ENCODE measurements at regions not wholly inside any gene's neighbourhood (a gene's known extent, or its start where the extent isn't known, plus 50 kb on each side); places are given as distances from the start of the nearest gene placed in this dataset.
A peak's percentile ranks its signal among the peaks of the same experiment; 100 is the strongest.
"Not testable (repeated sequence)": the region's sequence is repeated elsewhere in the genome, so short reads cannot be mapped to it uniquely, and the experiment has no call there.

DNA sequence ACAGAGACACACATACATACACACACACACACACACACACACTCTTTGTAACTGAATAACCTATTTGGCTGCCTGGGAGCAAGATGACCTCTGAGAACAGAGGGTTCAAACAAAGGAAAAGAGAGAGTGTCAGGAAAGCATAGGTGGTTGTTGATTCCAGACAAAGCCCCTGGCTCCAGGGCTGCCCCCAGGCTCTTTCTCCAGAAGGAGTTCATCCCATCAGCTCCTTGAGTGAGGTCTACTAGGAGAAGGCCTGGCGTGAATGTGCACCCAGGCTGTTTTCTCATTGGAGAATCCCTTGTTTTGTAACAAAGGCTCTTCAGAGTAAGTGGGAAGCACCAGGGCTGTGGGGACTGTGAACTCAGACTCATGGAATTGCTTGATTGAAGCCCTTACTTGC, 151.9 kb downstream of the EMP1 start:
- DNase-seq (ENCODE audit: low read depth) = no peak

DNA sequence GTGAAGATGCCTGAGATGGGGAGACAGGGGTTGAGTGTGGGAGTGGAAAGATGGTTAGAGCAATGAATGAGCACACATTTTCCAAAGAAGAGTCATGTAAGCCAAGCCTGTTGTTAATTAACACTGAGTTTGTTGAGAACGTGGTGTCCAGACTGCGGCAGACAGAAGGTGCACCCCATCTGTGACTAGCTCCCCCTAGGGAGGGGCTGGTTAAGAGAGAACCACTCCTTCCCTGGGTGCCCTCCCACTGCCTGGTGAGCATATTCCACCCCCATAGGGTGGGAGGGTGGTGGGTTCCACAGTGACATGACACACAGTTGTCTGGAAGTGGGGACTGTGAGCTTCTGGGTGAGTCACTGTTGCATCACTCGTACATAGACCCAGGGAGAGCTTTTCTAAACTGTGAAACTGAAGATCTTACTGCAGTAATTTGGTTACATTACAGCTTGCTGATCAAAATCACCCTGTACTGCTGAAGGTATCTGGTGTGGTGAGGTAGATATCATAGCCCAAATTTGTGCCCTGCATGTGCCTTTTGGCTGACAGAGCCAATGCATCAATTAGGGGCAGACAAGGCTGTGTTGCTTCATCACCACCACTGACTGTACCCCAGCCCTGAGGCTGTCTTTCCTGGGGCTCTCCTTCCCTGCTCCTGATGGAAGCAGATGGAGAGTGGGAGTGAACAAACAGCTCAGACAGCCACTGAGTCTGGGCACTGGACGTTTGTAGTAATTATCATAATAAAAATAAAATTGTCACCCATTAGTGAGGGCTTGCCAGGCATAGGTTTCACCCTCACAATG, 150.9 kb downstream of the EMP1 start:
- DNase-seq (ENCODE audit: low read depth) = peak; percentile 20

DNA sequence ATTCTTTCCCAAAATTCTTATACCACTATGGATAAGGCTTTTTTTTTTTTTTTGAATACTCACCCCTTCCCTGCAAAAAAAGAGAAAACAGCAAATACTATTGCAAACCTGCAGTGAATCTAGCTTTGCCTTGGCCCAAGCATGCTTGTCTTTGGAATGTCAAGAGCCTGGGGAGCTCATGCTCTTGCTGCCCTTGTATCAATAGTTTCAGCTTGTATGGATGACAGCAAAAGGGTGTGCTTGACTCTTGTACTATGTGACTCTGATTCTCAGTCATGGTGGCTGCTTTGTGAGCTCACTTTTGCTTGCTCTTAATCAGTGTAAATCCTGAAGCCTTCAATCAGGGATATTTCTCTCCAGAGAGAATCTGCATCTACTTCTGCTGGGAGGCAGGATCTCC, 149.2 kb downstream of the EMP1 start:
- DNase-seq (ENCODE audit: low read depth) = no peak

DNA sequence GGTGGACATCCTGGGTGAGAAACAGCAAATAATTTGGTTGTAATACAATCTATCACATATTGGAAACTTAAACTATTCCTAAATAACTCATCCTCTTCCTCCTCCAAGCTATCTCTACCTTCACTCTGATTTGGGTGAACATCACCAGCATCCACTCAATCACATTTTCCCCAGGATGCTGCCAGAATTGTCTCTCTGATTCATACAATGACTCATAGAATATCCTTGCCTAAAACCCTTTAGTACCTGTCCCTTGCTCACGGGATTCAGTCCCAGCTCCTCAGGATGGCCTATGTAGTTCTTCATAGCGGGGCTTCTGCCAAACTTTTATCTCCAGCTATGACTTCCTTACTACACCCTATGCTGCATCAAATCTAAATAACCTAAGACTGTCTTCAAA, 146.8 kb downstream of the EMP1 start:
- no peak for DNase-seq (ENCODE audit: low read depth)

GRCh38 chr12:13342971-13343370, 146.4 kb downstream of the EMP1 start:
- no peak for DNase-seq (ENCODE audit: low read depth)

GRCh38 chr12:13340149-13340548, 143.6 kb downstream of the EMP1 start:
- DNase-seq (ENCODE audit: low read depth) = no peak

- DNase-seq (ENCODE audit: low read depth) = no peak
Observed at GRCh38 chr12:13339538-13339937, 143.0 kb downstream of the EMP1 start.

GRCh38 chr12:13339091-13339490, 142.6 kb downstream of the EMP1 start:
- DNase-seq (ENCODE audit: low read depth) = no peak

GRCh38 chr12:13337791-13338190, 141.3 kb downstream of the EMP1 start:
- no peak for DNase-seq (ENCODE audit: low read depth)

- DNase-seq (ENCODE audit: low read depth) = no peak
Observed at GRCh38 chr12:13336216-13336615, 139.7 kb downstream of the EMP1 start.

GRCh38 chr12:13328535-13328934, 132.0 kb downstream of the EMP1 start:
- DNase-seq (ENCODE audit: low read depth) = no peak

DNA sequence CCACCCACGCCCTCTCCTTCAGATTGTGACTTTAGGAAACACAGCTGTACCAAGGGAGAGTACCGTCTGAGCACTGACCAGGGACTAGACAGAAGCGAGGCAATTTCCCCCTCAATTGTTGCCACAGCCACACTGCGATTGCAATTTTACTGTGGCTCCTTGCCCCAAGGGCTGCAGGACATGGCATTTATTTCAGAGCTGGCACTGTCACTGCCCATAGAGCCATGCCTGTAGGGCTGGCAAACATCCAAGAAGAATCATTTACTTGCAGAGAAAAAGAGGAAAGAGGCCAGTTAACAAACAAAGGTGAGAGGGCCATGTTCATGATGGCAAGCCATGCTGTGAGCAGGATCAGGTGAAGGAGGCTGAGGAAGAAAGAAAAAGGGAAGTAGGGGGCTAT, 129.6 kb downstream of the EMP1 start:
- no peak for DNase-seq (ENCODE audit: low read depth)

DNA sequence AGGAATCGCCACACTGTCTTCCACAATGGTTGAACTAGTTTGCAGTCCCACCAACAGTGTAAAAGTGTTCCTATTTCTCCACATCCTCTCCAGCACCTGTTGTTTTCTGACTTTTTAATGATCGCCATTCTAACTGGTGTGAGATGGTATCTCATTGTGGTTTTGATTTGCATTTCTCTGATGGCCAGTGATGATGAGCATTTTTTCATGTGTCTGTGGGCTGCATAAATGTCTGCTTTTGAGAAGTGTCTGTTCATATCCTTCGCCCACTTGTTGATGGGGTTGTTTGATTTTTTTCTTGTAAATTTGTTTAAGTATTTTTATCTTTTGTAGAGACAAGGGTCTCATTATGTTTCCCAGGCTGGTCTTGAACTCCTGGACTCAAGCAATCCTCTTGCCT, 128.5 kb downstream of the EMP1 start:
- DNase-seq (ENCODE audit: low read depth) = not testable (repeated sequence)

DNA sequence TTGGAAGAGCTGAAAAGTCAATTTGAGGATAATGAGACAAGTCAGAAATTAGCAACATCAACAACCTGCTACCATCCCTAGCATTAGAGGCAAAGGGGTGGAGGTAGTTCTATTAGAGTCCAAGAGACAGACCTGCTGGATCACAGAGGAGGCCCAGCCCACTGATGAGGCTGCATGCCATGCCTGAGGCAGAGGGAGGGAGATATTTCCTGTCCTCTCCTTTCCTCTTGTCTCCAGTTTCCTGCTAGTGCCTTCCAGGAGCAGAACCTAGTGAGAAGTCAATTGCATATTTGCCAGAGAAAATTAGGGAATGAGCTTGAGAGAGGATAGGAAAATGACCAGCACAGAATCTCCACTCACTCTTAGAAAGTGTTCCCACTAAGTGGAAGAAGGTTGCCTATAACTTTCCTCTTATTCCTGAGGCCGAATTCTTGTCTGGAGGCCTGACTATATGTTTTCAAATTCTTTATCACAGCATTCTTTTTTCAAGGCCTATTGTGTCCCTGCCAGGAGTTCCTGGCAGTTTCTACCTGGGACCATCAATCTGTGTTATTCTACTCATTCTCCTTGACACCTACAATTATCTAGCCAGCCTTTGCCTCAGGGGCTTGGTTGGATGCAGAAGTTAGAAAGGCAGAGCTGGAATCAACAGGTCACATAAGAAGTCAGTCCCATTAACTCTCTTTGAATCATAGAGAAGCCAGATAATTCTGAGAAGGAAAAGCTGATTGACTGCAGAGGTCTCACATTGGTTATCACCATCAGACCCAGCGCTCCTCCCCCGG, 121.9 kb downstream of the EMP1 start:
- no peak for DNase-seq (ENCODE audit: low read depth)

DNA sequence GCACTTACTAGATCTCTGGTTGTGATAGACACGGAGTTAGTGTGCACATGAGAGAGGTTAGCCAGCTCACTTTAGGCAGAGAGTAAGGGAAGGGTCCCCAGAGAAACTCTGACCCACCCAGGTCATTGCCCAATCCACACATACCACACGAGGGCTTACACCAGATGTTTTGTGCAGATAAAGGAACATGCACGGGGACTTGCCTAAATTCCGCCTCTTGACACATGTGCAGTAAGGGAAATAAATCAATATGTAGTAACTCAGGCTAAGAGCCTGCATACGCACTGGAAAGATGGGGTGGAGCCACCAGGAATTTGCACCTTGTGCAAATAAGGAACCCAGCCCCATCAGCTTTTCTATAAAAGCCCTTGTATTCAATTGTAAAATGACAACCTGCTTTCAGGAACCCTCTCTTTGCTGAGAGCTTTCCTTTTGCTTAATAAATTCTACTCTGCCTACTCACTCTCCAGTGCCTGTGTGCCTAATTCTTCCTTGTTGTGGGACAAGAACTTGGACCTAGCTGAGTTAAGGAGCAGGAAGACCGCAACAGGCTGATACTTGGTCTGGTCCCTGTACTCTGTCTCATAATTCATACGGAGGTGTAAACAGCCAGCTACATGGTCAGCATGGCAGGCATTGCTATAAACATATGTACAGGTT, 120.2 kb downstream of the EMP1 start:
- no peak for DNase-seq (ENCODE audit: low read depth)

- DNase-seq (ENCODE audit: low read depth) = no peak
Observed at GRCh38 chr12:13313886-13314285, 117.4 kb downstream of the EMP1 start.

DNA sequence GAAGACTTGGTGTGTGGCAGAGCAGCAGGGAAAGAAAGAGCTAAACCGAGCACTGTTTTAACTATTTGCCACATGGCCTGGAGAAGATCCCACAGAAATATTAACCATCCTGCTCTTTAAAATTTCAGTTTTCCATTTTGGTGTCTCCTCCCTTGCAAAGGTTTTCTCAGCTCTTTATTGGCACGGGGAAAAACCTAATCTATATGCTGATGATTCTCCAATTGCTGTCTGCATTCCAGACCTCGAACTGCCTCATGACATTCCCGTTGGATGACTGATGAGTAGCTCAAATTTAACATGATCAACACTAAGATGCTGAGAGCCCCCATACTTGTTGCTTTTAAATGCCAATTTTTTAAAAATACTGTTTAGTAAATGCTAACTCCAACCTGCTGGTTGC, 115.0 kb downstream of the EMP1 start:
- no peak for DNase-seq (ENCODE audit: low read depth)

DNA sequence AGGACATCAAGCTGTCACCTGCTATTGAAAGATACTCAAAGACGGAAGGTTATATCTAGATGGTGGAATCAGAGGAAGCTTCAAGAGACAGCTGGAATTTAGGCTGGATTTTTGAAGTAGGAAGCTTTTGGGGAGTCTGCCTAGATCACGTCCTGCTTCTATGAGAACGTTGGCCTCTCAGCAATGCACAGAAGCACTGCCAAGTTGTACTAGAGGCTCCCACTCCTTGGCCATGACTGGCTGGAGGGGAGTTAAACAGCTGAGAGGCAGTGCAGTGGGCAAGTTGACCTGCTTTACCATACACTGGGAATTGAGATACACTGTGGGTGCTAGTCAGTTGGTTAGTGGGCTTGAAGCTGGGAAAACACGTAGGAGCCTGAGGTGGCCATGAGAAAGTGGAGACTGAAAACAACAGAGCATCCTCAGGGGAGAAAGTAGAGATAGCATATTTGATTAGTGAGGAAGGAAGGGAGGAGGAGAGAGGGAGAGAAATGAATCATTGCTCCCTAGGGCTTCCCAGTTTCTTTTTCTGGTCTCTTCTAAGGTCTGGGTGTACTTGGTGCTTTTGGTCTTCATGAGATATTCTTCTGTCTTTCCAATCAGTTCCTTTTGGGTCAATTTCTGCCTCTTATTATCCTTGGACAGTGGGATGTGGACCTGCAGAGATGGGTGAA, 110.8 kb downstream of the EMP1 start:
- DNase-seq (ENCODE audit: low read depth) = no peak

- no peak for DNase-seq (ENCODE audit: low read depth)
Observed at GRCh38 chr12:13304924-13305323, 108.4 kb downstream of the EMP1 start.

GRCh38 chr12:13299457-13299856, 102.9 kb downstream of the EMP1 start:
- DNase-seq (ENCODE audit: low read depth) = no peak

DNA sequence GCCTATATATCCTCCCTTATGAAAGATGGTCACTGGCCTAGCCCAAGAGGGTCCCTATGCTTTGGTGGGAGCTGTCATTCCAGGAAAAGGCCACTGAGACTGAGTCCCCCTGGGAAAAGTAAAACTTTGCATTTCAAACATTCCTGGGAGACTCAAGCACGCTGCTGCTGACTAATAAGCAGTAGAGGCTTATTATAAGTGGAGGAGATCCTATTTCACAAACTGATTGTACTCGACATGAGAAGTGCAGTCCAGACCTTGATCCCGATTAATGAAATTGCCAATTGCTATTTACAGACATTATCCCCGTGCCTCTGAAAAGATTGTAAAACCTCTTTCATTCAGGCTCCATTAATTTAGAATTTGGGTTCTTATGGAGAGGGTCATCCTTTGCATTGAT, 96.6 kb downstream of the EMP1 start:
- DNase-seq (ENCODE audit: low read depth) = no peak

DNA sequence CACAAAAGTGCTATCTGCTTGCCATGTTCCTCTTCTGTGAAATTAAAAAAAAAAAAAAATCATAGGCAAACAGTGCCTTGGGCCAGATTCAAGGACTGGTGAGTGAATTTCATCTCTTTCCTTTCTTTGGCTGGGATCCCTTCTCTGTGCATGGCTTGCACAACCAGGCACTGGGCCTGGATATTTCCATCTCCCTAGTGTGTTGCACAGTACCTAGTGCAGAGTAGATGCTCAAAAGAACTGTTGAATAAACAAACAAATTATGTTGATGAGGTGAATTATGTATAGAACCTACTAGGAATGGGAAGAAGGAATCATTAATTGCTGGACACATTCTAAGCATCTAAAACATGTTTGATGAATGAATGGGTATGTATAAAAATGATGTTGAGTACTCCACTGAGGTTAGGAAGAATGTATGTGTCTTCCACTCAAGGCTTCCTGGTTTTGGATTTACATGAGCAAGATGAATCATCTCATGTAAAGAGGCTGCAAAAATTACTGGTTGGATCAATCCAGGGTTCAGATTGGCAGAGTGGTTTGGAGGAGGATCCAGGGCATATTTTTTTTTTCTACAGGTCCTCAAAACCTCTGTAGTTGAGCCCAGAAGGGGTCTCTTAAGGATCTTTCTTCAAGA, 93.2 kb downstream of the EMP1 start:
- no peak for DNase-seq (ENCODE audit: low read depth)
